Endodermal cell (in vitro differentiated cells): ENCODE measurements at regions not wholly inside any gene's neighbourhood (a gene's known extent, or its start where the extent isn't known, plus 50 kb on each side); places are given as distances from the start of the nearest gene placed in this dataset.

ENCODE experiments used
- DNase-seq: peaks from one replicate; pipeline ENCODE4 v3.0.0-alpha.2; 2017
- H3K27ac ChIP-seq: 2 replicates; pipeline ENCODE4 v1.5.1; 2013; ENCODE audit warnings: mild to moderate bottlenecking, low read depth, low read length, moderate library complexity
- H3K27me3 ChIP-seq: 2 replicates; pipeline ENCODE4 v1.6.1; 2013; ENCODE audit warnings: mild to moderate bottlenecking, low read length, moderate library complexity; ENCODE audit not compliant: insufficient read depth, control insufficient read depth, poor library complexity, severe bottlenecking
- H3K36me3 ChIP-seq: 2 replicates; pipeline ENCODE4 v1.7.0; 2013; ENCODE audit warnings: mild to moderate bottlenecking, low read length, moderate library complexity; ENCODE audit not compliant: control insufficient read depth, insufficient read depth
- H3K4me1 ChIP-seq: one replicate; pipeline ENCODE4 v1.7.0; 2013; ENCODE audit warnings: low read length; ENCODE audit not compliant: control insufficient read depth, insufficient read depth
- H3K4me3 ChIP-seq: 2 replicates; pipeline ENCODE4 v1.5.1; 2013; ENCODE audit warnings: mild to moderate bottlenecking, low read length, moderate library complexity
- H3K9ac ChIP-seq: 2 replicates; pipeline ENCODE4 v1.6.1; 2013; ENCODE audit warnings: mild to moderate bottlenecking, low read length, moderate library complexity; ENCODE audit not compliant: poor library complexity, severe bottlenecking; ENCODE audit errors: extremely low read depth
- H3K9me3 ChIP-seq: 2 replicates; pipeline ENCODE4 v1.6.1; 2013; ENCODE audit warnings: mild to moderate bottlenecking, low read length, moderate library complexity; ENCODE audit not compliant: control insufficient read depth
- H3K27ac Mint-ChIP-seq: 2 replicates; pipeline ENCODE4 v1.8.0; 2020; ENCODE audit warnings: mixed read lengths
- H3K27me3 Mint-ChIP-seq: 2 replicates; pipeline ENCODE4 v1.8.0; 2021; ENCODE audit warnings: mild to moderate bottlenecking, mixed read lengths; ENCODE audit not compliant: insufficient read depth
- H3K36me3 Mint-ChIP-seq: 2 replicates; pipeline ENCODE4 v1.8.0; 2020; ENCODE audit warnings: low read depth, mixed read lengths
- H3K4me1 Mint-ChIP-seq: 2 replicates; pipeline ENCODE4 v1.8.0; 2020; ENCODE audit warnings: mixed read lengths
- H3K4me3 Mint-ChIP-seq: 2 replicates; pipeline ENCODE4 v1.8.0; 2020; ENCODE audit warnings: mild to moderate bottlenecking, moderate library complexity, mixed read lengths
- H3K9me3 Mint-ChIP-seq: 2 replicates; pipeline ENCODE4 v1.8.0; 2020; ENCODE audit warnings: mild to moderate bottlenecking, mixed read lengths
- WGBS, 2 experiments: methylation state at CpG; one replicate each; pipeline versions ENCODE4 v1.1.5 to v1.1.7; 2013; ENCODE audit warnings: missing lambda C conversion rate in 2 of 2, mixed read lengths in 1 of 2; ENCODE audit not compliant: insufficient coverage in 1 of 2, insufficient read length in 1 of 2; 5-methylcytosine and 5-hydroxymethylcytosine counted together
- TF ChIP-seq, protein P1 (sequence below): fragments of 200-600 bp; sonication (generic); conservative IDR thresholded peaks from 2 replicates; pipeline ENCODE4 v1.5.0; 2021; ENCODE audit warnings: antibody characterized with exemption, mild to moderate bottlenecking

DNA sequence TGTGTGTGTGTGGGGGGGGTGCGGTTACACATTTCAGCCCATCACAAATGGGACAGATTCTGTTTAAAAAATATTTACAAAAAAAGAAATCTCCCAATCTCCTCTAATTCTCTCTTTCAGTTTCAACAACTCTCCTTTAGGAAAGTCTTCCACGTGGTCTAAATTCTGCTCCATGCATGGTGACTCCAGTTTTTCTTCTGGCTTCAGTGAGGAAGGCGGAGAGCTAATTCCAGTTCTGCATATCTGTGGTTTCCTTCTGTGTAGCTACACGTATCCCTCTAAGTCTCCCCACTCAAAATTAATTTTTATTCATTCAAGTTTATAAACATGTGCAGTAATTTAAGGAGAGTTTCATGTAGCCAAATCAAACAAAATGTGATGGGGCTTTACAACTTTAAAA, 111.6 kb downstream of the SLC4A3 start:
- Histone ChIP-seq H3K4me1 (no peaks in the 10 kb centered on the region), H3K27me3 (no peaks in the 10 kb centered on the region), H3K9me3 (no peaks in the 10 kb centered on the region), H3K36me3 (no peaks in the 10 kb centered on the region), H3K4me3 (no peak overlapping the region), H3K9ac (no peak overlapping the region), H3K27ac (no peak overlapping the region)
- Mint-ChIP-seq H3K36me3 (no peaks in the 10 kb centered on the region), H3K4me1 (peaks cover 3% of the 10 kb centered on the region), H3K27ac (no peak overlapping the region), H3K9me3 (no peaks in the 10 kb centered on the region), H3K27me3 (peaks cover 4% of the 10 kb centered on the region), H3K4me3 (no peak overlapping the region)
- WGBS, 2 experiments, result 75 to 82% methylated on average over 3 of the region's 4 CpGs
- no peak for DNase-seq
- TF ChIP-seq, protein P1, sequence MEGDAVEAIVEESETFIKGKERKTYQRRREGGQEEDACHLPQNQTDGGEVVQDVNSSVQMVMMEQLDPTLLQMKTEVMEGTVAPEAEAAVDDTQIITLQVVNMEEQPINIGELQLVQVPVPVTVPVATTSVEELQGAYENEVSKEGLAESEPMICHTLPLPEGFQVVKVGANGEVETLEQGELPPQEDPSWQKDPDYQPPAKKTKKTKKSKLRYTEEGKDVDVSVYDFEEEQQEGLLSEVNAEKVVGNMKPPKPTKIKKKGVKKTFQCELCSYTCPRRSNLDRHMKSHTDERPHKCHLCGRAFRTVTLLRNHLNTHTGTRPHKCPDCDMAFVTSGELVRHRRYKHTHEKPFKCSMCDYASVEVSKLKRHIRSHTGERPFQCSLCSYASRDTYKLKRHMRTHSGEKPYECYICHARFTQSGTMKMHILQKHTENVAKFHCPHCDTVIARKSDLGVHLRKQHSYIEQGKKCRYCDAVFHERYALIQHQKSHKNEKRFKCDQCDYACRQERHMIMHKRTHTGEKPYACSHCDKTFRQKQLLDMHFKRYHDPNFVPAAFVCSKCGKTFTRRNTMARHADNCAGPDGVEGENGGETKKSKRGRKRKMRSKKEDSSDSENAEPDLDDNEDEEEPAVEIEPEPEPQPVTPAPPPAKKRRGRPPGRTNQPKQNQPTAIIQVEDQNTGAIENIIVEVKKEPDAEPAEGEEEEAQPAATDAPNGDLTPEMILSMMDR, result no peak

DNA sequence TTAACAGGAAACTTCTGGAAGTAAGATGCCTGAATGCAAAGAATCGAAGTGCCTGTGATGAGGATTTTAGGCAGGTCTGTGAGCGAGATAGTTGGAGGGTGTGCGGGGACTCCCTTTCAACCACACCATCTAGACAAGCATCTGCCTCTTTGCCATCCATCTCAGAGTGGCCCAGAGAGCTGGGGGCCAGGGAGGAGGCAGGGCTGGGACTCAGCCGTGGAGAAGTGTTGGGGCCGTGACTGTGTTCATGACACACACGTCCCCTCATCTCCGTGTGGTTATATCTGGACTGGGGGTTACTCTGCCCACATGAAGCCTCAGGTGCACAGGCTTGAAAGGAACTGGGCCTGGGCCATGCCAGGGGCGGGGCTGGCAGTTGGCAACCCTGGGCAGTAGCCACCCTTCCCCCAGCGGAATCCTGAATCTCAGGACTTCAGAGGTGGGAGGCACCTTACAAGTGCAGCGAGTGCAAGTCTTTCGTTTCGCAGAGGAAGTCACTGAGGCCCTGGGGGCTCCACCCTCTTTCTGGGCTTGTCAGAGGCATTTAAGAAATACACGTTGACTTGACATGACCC, 112.5 kb downstream of the SLC4A3 start:
- no peak overlapping the region for H3K4me3 ChIP-seq
- H3K9me3 Mint-ChIP-seq, result no peaks in the 10 kb centered on the region
- no peaks in the 10 kb centered on the region for H3K36me3 Mint-ChIP-seq
- no peak overlapping the region for H3K27ac Mint-ChIP-seq
- H3K9me3 ChIP-seq, result no peaks in the 10 kb centered on the region
- H3K27me3 Mint-ChIP-seq, result peaks cover 8% of the 10 kb centered on the region
- H3K27ac ChIP-seq, result no peak overlapping the region
- no peaks in the 10 kb centered on the region for H3K27me3 ChIP-seq
- TF ChIP-seq, protein P1, result no peak
- H3K36me3 ChIP-seq, result no peaks in the 10 kb centered on the region
- no peak overlapping the region for H3K9ac ChIP-seq
- WGBS, 2 experiments, result 92 to 98% methylated on average over 9 to 13 of the region's 13 CpGs
- no peak for DNase-seq
- H3K4me1 Mint-ChIP-seq, result peaks cover 1% of the 10 kb centered on the region
- H3K4me1 ChIP-seq, result no peaks in the 10 kb centered on the region
- H3K4me3 Mint-ChIP-seq, result no peak overlapping the region

DNA sequence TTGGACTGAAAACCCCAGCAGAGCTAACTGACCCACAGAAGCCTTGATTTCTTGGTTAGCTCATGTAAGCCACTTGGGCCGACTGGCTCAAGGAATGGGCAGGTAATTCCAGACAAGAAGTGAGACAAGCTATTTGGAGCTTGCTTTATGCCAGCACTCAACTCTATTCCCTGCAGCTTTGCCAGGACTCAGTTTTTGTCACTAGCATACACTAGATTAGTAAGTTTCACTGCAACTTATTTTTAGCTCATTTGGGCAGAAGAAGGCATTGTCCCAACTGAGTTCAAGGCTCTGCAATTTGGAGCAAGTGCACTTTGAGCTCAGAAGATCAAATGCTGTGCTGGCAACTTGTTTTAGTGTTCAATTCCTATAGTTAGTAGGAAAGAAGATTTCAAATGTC, 116.1 kb downstream of the SLC4A3 start:
- no peak overlapping the region for H3K27ac Mint-ChIP-seq
- Histone ChIP-seq H3K36me3 (no peaks in the 10 kb centered on the region), H3K9ac (no peak overlapping the region), H3K4me1 (no peaks in the 10 kb centered on the region), H3K4me3 (no peak overlapping the region), H3K9me3 (no peaks in the 10 kb centered on the region), H3K27ac (no peak overlapping the region), H3K27me3 (no peaks in the 10 kb centered on the region)
- no peak for DNase-seq
- peaks cover 1% of the 10 kb centered on the region for H3K4me1 Mint-ChIP-seq
- H3K36me3 Mint-ChIP-seq, result no peaks in the 10 kb centered on the region
- no peak overlapping the region for H3K4me3 Mint-ChIP-seq
- 86 to 91% methylated on average over 1 of the region's 1 CpG for whole genome bisulfite sequencing, 2 experiments
- H3K9me3 Mint-ChIP-seq, result no peaks in the 10 kb centered on the region
- TF ChIP-seq, protein P1, result no peak
- H3K27me3 Mint-ChIP-seq, result peaks cover 8% of the 10 kb centered on the region
